Gastroesophageal sphincter (tissue), 3 donors: ENCODE measurements at regions not wholly inside any gene's neighbourhood (a gene's known extent, or its start where the extent isn't known, plus 50 kb on each side); places are given as distances from the start of the nearest gene placed in this dataset.

Experiments
- CTCF ChIP-seq, 4 experiments: fragments of 200-600 bp in 2 of 4; fragments of 450-650 bp in 2 of 4; sonication (generic) in 1 of 4; IDR thresholded peaks; one replicate each; pipeline ENCODE4 v1.5.1; 2017 to 2019; ENCODE audit warnings: antibody characterized with exemption in 4 of 4, mild to moderate bottlenecking in 2 of 4, moderate library complexity in 2 of 4
- EP300 ChIP-seq: sonication (generic); formaldehyde crosslinking; IDR thresholded peaks from one replicate; pipeline ENCODE4 v1.6.1; 2017; ENCODE audit warnings: antibody characterized with exemption, mild to moderate bottlenecking
- POLR2A ChIP-seq, 2 donors: fragments of 450-650 bp; IDR thresholded peaks; one replicate each; pipeline ENCODE4 v1.6.1; 2017; ENCODE audit warnings: antibody characterized with exemption in 2 of 2, mild to moderate bottlenecking in 2 of 2, moderate library complexity in 1 of 2
- POLR2AphosphoS5 ChIP-seq: sonication (generic); formaldehyde crosslinking; IDR thresholded peaks from one replicate; pipeline ENCODE4 v1.6.1; 2017; ENCODE audit warnings: antibody characterized with exemption

- TF ChIP-seq EP300 (no peak), CTCF (IDR thresholded peaks at IDR 0.05) (no peak), POLR2A (IDR thresholded peaks at IDR 0.05) (no peak), POLR2AphosphoS5 (no peak)
These were observed 365.2 kb downstream of the OTUD1 start for GRCh38 chr10:23804125-23804524.
